ENCODE measurements at regions not wholly inside any gene's neighbourhood (a gene's known extent, or its start where the extent isn't known, plus 50 kb on each side); places are given as distances from the start of the nearest gene placed in this dataset.

GRCh38 chr5:28961816-28962215 is 1923.4 kb upstream of the CDH9 start:
- Histone ChIP-seq H2BK120ac (ENCODE audit: low read depth, low read length) (no peak overlapping the region), H3K23ac (ENCODE audit: low read length in 2 of 2) (no peak overlapping the region), H3K27me3 (ENCODE audit: control insufficient read depth in 1 of 2, insufficient read depth in 1 of 2, low read length in 2 of 2) (no peaks in the 10 kb centered on the region), H3K9ac (ENCODE audit: low read length) (no peak overlapping the region), H2BK5ac (ENCODE audit: low read depth, low read length, poor library complexity, severe bottlenecking) (no peak overlapping the region), H3K18ac (ENCODE audit: low read depth in 1 of 2, low read length in 2 of 2) (no peak overlapping the region), H3K4ac (ENCODE audit: low read depth in 1 of 2, low read length in 2 of 2) (no peak overlapping the region), H3K4me1 (ENCODE audit: control insufficient read depth, insufficient read depth, low read depth, low read length) (no peaks in the 10 kb centered on the region), H3K4me2 (ENCODE audit: low read length, poor library complexity, severe bottlenecking) (no peak overlapping the region), H2AFZ (ENCODE audit: low read depth, low read length) (no peak overlapping the region), H4K91ac (ENCODE audit: low read length) (no peak overlapping the region), H3K14ac (ENCODE audit: low read length in 2 of 2) (no peak overlapping the region), H2BK12ac (ENCODE audit: low read length in 2 of 2) (no peak overlapping the region), H4K8ac (ENCODE audit: low read length) (no peak overlapping the region), H2BK15ac (ENCODE audit: low read depth, poor library complexity, severe bottlenecking) (no peak overlapping the region), H3K36me3 (ENCODE audit: control insufficient read depth in 1 of 2, insufficient read depth in 2 of 2, low read depth in 1 of 2, low read length in 2 of 2) (no peaks in the 10 kb centered on the region), H2AK5ac (ENCODE audit: low read length, severe bottlenecking) (no peak overlapping the region), H3K4me3 (ENCODE audit: insufficient read depth in 1 of 2, low read depth in 1 of 2, low read length in 2 of 2) (no peak overlapping the region), H3K27ac (ENCODE audit: low read length, poor library complexity, severe bottlenecking) (peak overlapping the region; percentile 1), H3K9me3 (ENCODE audit: control insufficient read depth, low read length) (no peaks in the 10 kb centered on the region), H3K79me1 (replicated peaks; ENCODE audit: low read length, poor library complexity, severe bottlenecking) (no peaks in the 10 kb centered on the region)
- peak; percentile 1 for DNase-seq

- Histone ChIP-seq H3K9me3 (ENCODE audit: control insufficient read depth, low read length) (no peaks in the 10 kb centered on the region), H2BK15ac (ENCODE audit: low read depth, poor library complexity, severe bottlenecking) (no peak overlapping the region), H3K79me1 (replicated peaks; ENCODE audit: low read length, poor library complexity, severe bottlenecking) (no peaks in the 10 kb centered on the region), H4K8ac (ENCODE audit: low read length) (no peak overlapping the region), H2AK5ac (ENCODE audit: low read length, severe bottlenecking) (no peak overlapping the region), H3K27ac (ENCODE audit: low read length, poor library complexity, severe bottlenecking) (no peak overlapping the region), H2BK12ac (ENCODE audit: low read length in 2 of 2) (no peak overlapping the region), H2BK120ac (ENCODE audit: low read depth, low read length) (no peak overlapping the region), H3K23ac (ENCODE audit: low read length in 2 of 2) (no peak overlapping the region), H3K4me3 (ENCODE audit: insufficient read depth in 1 of 2, low read depth in 1 of 2, low read length in 2 of 2) (no peak overlapping the region), H3K27me3 (ENCODE audit: control insufficient read depth in 1 of 2, insufficient read depth in 1 of 2, low read length in 2 of 2) (no peaks in the 10 kb centered on the region), H3K36me3 (ENCODE audit: control insufficient read depth in 1 of 2, insufficient read depth in 2 of 2, low read depth in 1 of 2, low read length in 2 of 2) (no peaks in the 10 kb centered on the region), H3K9ac (ENCODE audit: low read length) (no peak overlapping the region), H3K14ac (ENCODE audit: low read length in 2 of 2) (no peak overlapping the region), H4K91ac (ENCODE audit: low read length) (no peak overlapping the region), H3K4me2 (ENCODE audit: low read length, poor library complexity, severe bottlenecking) (no peak overlapping the region), H2BK5ac (ENCODE audit: low read depth, low read length, poor library complexity, severe bottlenecking) (no peak overlapping the region), H2AFZ (ENCODE audit: low read depth, low read length) (no peak overlapping the region), H3K18ac (ENCODE audit: low read depth in 1 of 2, low read length in 2 of 2) (no peak overlapping the region), H3K4me1 (ENCODE audit: control insufficient read depth, insufficient read depth, low read depth, low read length) (no peaks in the 10 kb centered on the region), H3K4ac (ENCODE audit: low read depth in 1 of 2, low read length in 2 of 2) (no peak overlapping the region)
- no peak for DNase-seq
- WGBS = 89% methylated on average over 2 of the region's 2 CpGs
Observed at GRCh38 chr5:28958581-28958980, 1920.2 kb upstream of the CDH9 start.

DNA sequence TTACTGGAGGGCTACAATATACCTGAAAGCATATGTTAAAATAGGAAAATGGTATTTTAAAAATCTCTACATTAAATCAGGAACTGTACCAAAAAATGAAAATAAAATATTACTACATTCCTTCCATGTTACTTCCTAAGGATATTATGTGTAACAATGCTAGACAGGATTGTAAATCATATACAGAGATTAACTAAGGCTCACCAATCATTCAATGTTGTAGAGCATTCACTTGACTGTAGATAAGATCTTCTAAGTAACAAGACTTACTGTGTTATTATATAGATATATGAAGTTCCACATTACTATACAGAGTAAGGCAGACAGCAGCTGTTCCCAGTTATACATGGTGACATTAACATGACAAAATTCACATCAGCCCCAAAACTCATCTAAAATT is 1919.1 kb upstream of the CDH9 start:
- H3K9me3 ChIP-seq (ENCODE audit: control insufficient read depth, low read length) = no peaks in the 10 kb centered on the region
- H4K91ac ChIP-seq (ENCODE audit: low read length) = no peak overlapping the region
- H2BK120ac ChIP-seq (ENCODE audit: low read depth, low read length) = no peak overlapping the region
- no peak overlapping the region for H4K8ac ChIP-seq (ENCODE audit: low read length)
- no peak overlapping the region for H2BK5ac ChIP-seq (ENCODE audit: low read depth, low read length, poor library complexity, severe bottlenecking)
- H3K9ac ChIP-seq (ENCODE audit: low read length) = no peak overlapping the region
- H2AFZ ChIP-seq (ENCODE audit: low read depth, low read length) = no peak overlapping the region
- H3K27ac ChIP-seq (ENCODE audit: low read length, poor library complexity, severe bottlenecking) = no peak overlapping the region
- no peak overlapping the region for H3K4me2 ChIP-seq (ENCODE audit: low read length, poor library complexity, severe bottlenecking)
- no peak for DNase-seq
- H3K4me1 ChIP-seq (ENCODE audit: control insufficient read depth, insufficient read depth, low read depth, low read length) = no peaks in the 10 kb centered on the region
- H2AK5ac ChIP-seq (ENCODE audit: low read length, severe bottlenecking) = no peak overlapping the region
- H2BK15ac ChIP-seq (ENCODE audit: low read depth, poor library complexity, severe bottlenecking) = no peak overlapping the region
- no peak overlapping the region for H3K23ac ChIP-seq (ENCODE audit: low read length in 2 of 2)
- H3K14ac ChIP-seq (ENCODE audit: low read length in 2 of 2) = no peak overlapping the region
- H3K36me3 ChIP-seq (ENCODE audit: control insufficient read depth in 1 of 2, insufficient read depth in 2 of 2, low read depth in 1 of 2, low read length in 2 of 2) = no peaks in the 10 kb centered on the region
- H3K79me1 ChIP-seq (replicated peaks; ENCODE audit: low read length, poor library complexity, severe bottlenecking) = no peaks in the 10 kb centered on the region
- no peak overlapping the region for H3K18ac ChIP-seq (ENCODE audit: low read depth in 1 of 2, low read length in 2 of 2)
- no peak overlapping the region for H2BK12ac ChIP-seq (ENCODE audit: low read length in 2 of 2)
- H3K4ac ChIP-seq (ENCODE audit: low read depth in 1 of 2, low read length in 2 of 2) = no peak overlapping the region
- no peaks in the 10 kb centered on the region for H3K27me3 ChIP-seq (ENCODE audit: control insufficient read depth in 1 of 2, insufficient read depth in 1 of 2, low read length in 2 of 2)
- H3K4me3 ChIP-seq (ENCODE audit: insufficient read depth in 1 of 2, low read depth in 1 of 2, low read length in 2 of 2) = no peak overlapping the region

DNA sequence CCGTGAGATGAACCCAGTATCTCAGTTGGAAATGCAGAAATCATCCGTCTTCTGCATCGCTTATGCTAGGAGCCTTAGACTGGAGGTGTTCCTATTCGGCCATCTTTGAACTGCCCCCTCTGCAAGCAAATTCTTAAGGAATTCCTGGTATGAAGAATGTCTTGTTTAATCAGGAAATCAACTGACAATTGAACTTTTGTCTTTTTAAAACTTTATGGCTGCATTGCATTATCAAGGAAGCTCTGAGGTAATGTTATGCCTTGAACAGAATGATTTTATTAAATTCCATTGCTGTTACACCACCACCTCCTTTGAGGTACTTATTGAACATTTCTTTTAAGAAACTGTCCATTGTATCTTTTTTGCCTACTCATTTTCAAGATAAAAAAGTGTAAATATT is 1915.7 kb upstream of the CDH9 start:
- Histone ChIP-seq H2BK120ac (ENCODE audit: low read depth, low read length) (no peak overlapping the region), H3K9me3 (ENCODE audit: control insufficient read depth, low read length) (no peaks in the 10 kb centered on the region), H3K27ac (ENCODE audit: low read length, poor library complexity, severe bottlenecking) (no peak overlapping the region), H2BK12ac (ENCODE audit: low read length in 2 of 2) (no peak overlapping the region), H3K27me3 (ENCODE audit: control insufficient read depth in 1 of 2, insufficient read depth in 1 of 2, low read length in 2 of 2) (no peaks in the 10 kb centered on the region), H2AK5ac (ENCODE audit: low read length, severe bottlenecking) (no peak overlapping the region), H3K23ac (ENCODE audit: low read length in 2 of 2) (no peak overlapping the region), H3K4me2 (ENCODE audit: low read length, poor library complexity, severe bottlenecking) (no peak overlapping the region), H3K4me3 (ENCODE audit: insufficient read depth in 1 of 2, low read depth in 1 of 2, low read length in 2 of 2) (no peak overlapping the region), H3K18ac (ENCODE audit: low read depth in 1 of 2, low read length in 2 of 2) (no peak overlapping the region), H4K91ac (ENCODE audit: low read length) (no peak overlapping the region), H4K8ac (ENCODE audit: low read length) (no peak overlapping the region), H2AFZ (ENCODE audit: low read depth, low read length) (no peak overlapping the region), H3K4me1 (ENCODE audit: control insufficient read depth, insufficient read depth, low read depth, low read length) (no peaks in the 10 kb centered on the region), H2BK5ac (ENCODE audit: low read depth, low read length, poor library complexity, severe bottlenecking) (no peak overlapping the region), H3K36me3 (ENCODE audit: control insufficient read depth in 1 of 2, insufficient read depth in 2 of 2, low read depth in 1 of 2, low read length in 2 of 2) (no peaks in the 10 kb centered on the region), H3K4ac (ENCODE audit: low read depth in 1 of 2, low read length in 2 of 2) (no peak overlapping the region), H3K14ac (ENCODE audit: low read length in 2 of 2) (no peak overlapping the region), H3K79me1 (replicated peaks; ENCODE audit: low read length, poor library complexity, severe bottlenecking) (no peaks in the 10 kb centered on the region), H3K9ac (ENCODE audit: low read length) (no peak overlapping the region), H2BK15ac (ENCODE audit: low read depth, poor library complexity, severe bottlenecking) (no peak overlapping the region)
- DNase-seq = no peak
- 95% methylated on average over 3 of the region's 4 CpGs for WGBS
